GM21526 (cell line): ENCODE measurements at regions not wholly inside any gene's neighbourhood (a gene's known extent, or its start where the extent isn't known, plus 50 kb on each side); places are given as distances from the start of the nearest gene placed in this dataset.

Experiments used
- ATAC-seq: cut with Tn5 transposase; IDR thresholded peaks from one replicate; pipeline ENCODE4 v1.9.1; 2021; ENCODE audit warnings: moderate library complexity; ENCODE audit not compliant: unreplicated experiment, low FRiP score

GRCh38 chr2:120912101-120912985 is 176.7 kb downstream of the GLI2 start:
- ATAC-seq: no peak

GRCh38 chr2:120913972-120914838 is 178.5 kb downstream of the GLI2 start:
- ATAC-seq: no peak

GRCh38 chr2:120914839-120915521 is 179.3 kb downstream of the GLI2 start:
- ATAC-seq: no peak

- ATAC-seq: no peak
Measured at GRCh38 chr2:120915670-120916069, 180.0 kb downstream of the GLI2 start.

GRCh38 chr2:120916446-120916845 is 180.8 kb downstream of the GLI2 start:
- ATAC-seq: no peak

GRCh38 chr2:120917886-120918285 is 182.2 kb downstream of the GLI2 start:
- no peak for ATAC-seq

GRCh38 chr2:120919216-120919615 is 183.5 kb downstream of the GLI2 start:
- no peak for ATAC-seq

GRCh38 chr2:120919771-120920453 is 184.2 kb downstream of the GLI2 start:
- ATAC-seq: no peak

- no peak for ATAC-seq
Measured at GRCh38 chr2:120920454-120921148, 184.9 kb downstream of the GLI2 start.

- ATAC-seq: no peak
Measured at GRCh38 chr2:120921457-120921856, 185.8 kb downstream of the GLI2 start.

GRCh38 chr2:120922571-120923332 is 187.1 kb downstream of the GLI2 start:
- ATAC-seq: no peak

GRCh38 chr2:120923426-120923825 is 187.8 kb downstream of the GLI2 start:
- no peak for ATAC-seq

GRCh38 chr2:120924924-120925323 is 189.3 kb downstream of the GLI2 start:
- ATAC-seq: no peak

GRCh38 chr2:120926463-120927264 is 191.0 kb downstream of the GLI2 start:
- no peak for ATAC-seq

GRCh38 chr2:120927265-120927628 is 191.6 kb downstream of the GLI2 start:
- ATAC-seq: no peak

- no peak for ATAC-seq
Measured at GRCh38 chr2:120929829-120930228, 194.2 kb downstream of the GLI2 start.

- ATAC-seq: no peak
Measured at GRCh38 chr2:120930236-120930635, 194.6 kb downstream of the GLI2 start.

- ATAC-seq: no peak
Measured at GRCh38 chr2:120930864-120931263, 195.2 kb downstream of the GLI2 start.
